ENCODE measurements at regions not wholly inside any gene's neighbourhood (a gene's known extent, or its start where the extent isn't known, plus 50 kb on each side); places are given as distances from the start of the nearest gene placed in this dataset. TPM values are rescaled to one million over a fixed set of nuclear protein-coding genes. Genes with fewer than 3 reads are reported as not detected.

Small RNAs in the stretch of these regions (small RNA-seq; reads per million reads assigned to genes)
- gene MIR663B (ENCODE audit: low replicate concordance) (not detected), gene RNA5-8SP5 (ENCODE audit: low replicate concordance) (0.16 reads per million)
